GM23338 (cell line): ENCODE measurements at regions not wholly inside any gene's neighbourhood (a gene's known extent, or its start where the extent isn't known, plus 50 kb on each side); places are given as distances from the start of the nearest gene placed in this dataset.

Source experiments
- ATAC-seq: fragments of 200-7000 bp; cut with Tn5 transposase; 3 replicates; pipeline ENCODE4 v1.9.1; 2020
- DNase-seq: peaks from one replicate; pipeline ENCODE4 v3.0.0-alpha.2; 2015; ENCODE audit warnings: low spot score
- H2AFZ ChIP-seq: fragments of 200-600 bp; sonication (generic); 2 replicates; pipeline ENCODE4 v1.8.0; 2016; ENCODE audit warnings: antibody characterized with exemption, mild to moderate bottlenecking, moderate library complexity
- H3F3A ChIP-seq: fragments of 200-600 bp; sonication (generic); replicated peaks from 2 replicates; pipeline ENCODE4 v1.8.0; 2017; ENCODE audit warnings: antibody characterized with exemption, mixed run types, low read depth
- H3K27ac ChIP-seq: fragments of 200-600 bp; sonication (generic); 2 replicates; pipeline ENCODE4 v1.6.1; 2016; ENCODE audit warnings: low read depth
- H3K27me3 ChIP-seq: fragments of 200-600 bp; sonication (generic); 2 replicates; pipeline ENCODE4 v1.8.0; 2016; ENCODE audit warnings: mild to moderate bottlenecking, mixed run types, moderate library complexity; ENCODE audit not compliant: insufficient read depth
- H3K36me3 ChIP-seq: fragments of 200-600 bp; sonication (generic); 2 replicates; pipeline ENCODE4 v1.8.0; 2016; ENCODE audit warnings: mild to moderate bottlenecking; ENCODE audit not compliant: insufficient read depth
- H3K4me1 ChIP-seq: fragments of 200-600 bp; sonication (generic); 2 replicates; pipeline ENCODE4 v1.8.0; 2016; ENCODE audit warnings: mild to moderate bottlenecking, moderate library complexity; ENCODE audit not compliant: insufficient read depth
- H3K4me2 ChIP-seq: fragments of 200-600 bp; sonication (generic); 2 replicates; pipeline ENCODE4 v1.7.1; 2017; ENCODE audit warnings: mixed run types
- H3K4me3 ChIP-seq: fragments of 200-600 bp; sonication (generic); 2 replicates; pipeline ENCODE4 v1.6.1; 2016; ENCODE audit warnings: mixed run types
- H3K79me2 ChIP-seq: fragments of 200-600 bp; sonication (generic); replicated peaks from 2 replicates; pipeline ENCODE4 v1.8.0; 2017; ENCODE audit warnings: mild to moderate bottlenecking; ENCODE audit not compliant: insufficient read depth
- H3K9me2 ChIP-seq: fragments of 200-600 bp; sonication (generic); 2 replicates; pipeline ENCODE4 v1.8.0; 2017; ENCODE audit not compliant: insufficient read depth
- H4K20me1 ChIP-seq: fragments of 200-600 bp; sonication (generic); replicated peaks from 2 replicates; pipeline ENCODE4 v1.8.0; 2017; ENCODE audit warnings: mild to moderate bottlenecking; ENCODE audit not compliant: insufficient read depth
- H3K27ac Mint-ChIP-seq: 2 replicates; pipeline ENCODE4 v1.8.0; 2020; ENCODE audit warnings: inconsistent platforms, mild to moderate bottlenecking, moderate library complexity, mixed read lengths
- H3K27me3 Mint-ChIP-seq: 3 replicates; pipeline ENCODE4 v1.8.0; 2022; ENCODE audit warnings: low read depth, mild to moderate bottlenecking, moderate library complexity, mixed read lengths, inconsistent platforms; ENCODE audit not compliant: insufficient read depth, poor library complexity
- H3K36me3 Mint-ChIP-seq: 3 replicates; pipeline ENCODE4 v1.8.0; 2021; ENCODE audit warnings: low read depth, mild to moderate bottlenecking, inconsistent platforms, moderate library complexity, mixed read lengths
- H3K4me1 Mint-ChIP-seq: 3 replicates; pipeline ENCODE4 v1.8.0; 2020; ENCODE audit warnings: mild to moderate bottlenecking, inconsistent platforms, mixed read lengths
- H3K4me3 Mint-ChIP-seq: 3 replicates; pipeline ENCODE4 v1.8.0; 2021; ENCODE audit warnings: moderate library complexity, mild to moderate bottlenecking, inconsistent platforms, mixed read lengths
- H3K9me3 Mint-ChIP-seq: 3 replicates; pipeline ENCODE4 v1.8.0; 2020; ENCODE audit warnings: moderate library complexity, mild to moderate bottlenecking, inconsistent platforms, mixed read lengths
- CREB1 ChIP-seq: fragments of 250-450 bp; sonication (Bioruptor Pico); IDR thresholded peaks from 2 replicates; pipeline ENCODE4 v1.5.0; 2020; ENCODE audit warnings: low read depth, mild to moderate bottlenecking, moderate library complexity
- EZH2 ChIP-seq: fragments of 200-600 bp; sonication (generic); IDR thresholded peaks from one replicate; pipeline ENCODE4 v1.8.0; 2017; ENCODE audit warnings: antibody characterized with exemption, mild to moderate bottlenecking, low read depth; ENCODE audit not compliant: unreplicated experiment
- EZH2phosphoT487 ChIP-seq: fragments of 200-600 bp; sonication (generic); IDR thresholded peaks from one replicate; pipeline ENCODE4 v1.8.1; 2018; ENCODE audit warnings: antibody characterized with exemption; ENCODE audit not compliant: unreplicated experiment
- JUNB ChIP-seq: IDR thresholded peaks from one replicate; pipeline ENCODE4 v1.6.1; 2016; ENCODE audit warnings: antibody characterized with exemption; ENCODE audit not compliant: unreplicated experiment
- NANOG ChIP-seq: IDR thresholded peaks from 2 replicates; pipeline ENCODE4 v1.6.1; 2016; ENCODE audit warnings: antibody characterized with exemption, borderline replicate concordance
- STAT1 ChIP-seq: IDR thresholded peaks from one replicate; pipeline ENCODE4 v1.6.1; 2016; ENCODE audit warnings: antibody characterized with exemption; ENCODE audit not compliant: unreplicated experiment
- ZNF114 ChIP-seq: fragments of 250-450 bp; sonication (Bioruptor Pico); IDR thresholded peaks from 2 replicates; pipeline ENCODE4 v1.5.0; 2020; ENCODE audit warnings: mild to moderate bottlenecking, moderate library complexity
- ZNF331 ChIP-seq: fragments of 250-450 bp; sonication (Bioruptor Pico); IDR thresholded peaks from 2 replicates; pipeline ENCODE4 v1.5.0; 2020; ENCODE audit warnings: low read depth, mild to moderate bottlenecking, moderate library complexity
- TF ChIP-seq, protein P1 (sequence below): IDR thresholded peaks from 2 replicates; pipeline ENCODE4 v1.6.1; 2016; ENCODE audit warnings: antibody characterized with exemption
- TF ChIP-seq, protein P2 (sequence below), 2 experiments: fragments of 200-600 bp in 1 of 2; sonication (generic) in 1 of 2; conservative IDR thresholded peaks; 2 replicates each; pipeline versions ENCODE4 v1.5.1 to v1.6.1; 2016 to 2017; ENCODE audit warnings: antibody characterized with exemption in 2 of 2, low read depth in 2 of 2, mild to moderate bottlenecking in 2 of 2, moderate library complexity in 1 of 2
- TF ChIP-seq, protein P3 (sequence below): fragments of 250-450 bp; sonication (Bioruptor Pico); IDR thresholded peaks from 2 replicates; pipeline ENCODE4 v1.5.0; 2020; ENCODE audit warnings: mild to moderate bottlenecking, moderate library complexity

DNA sequence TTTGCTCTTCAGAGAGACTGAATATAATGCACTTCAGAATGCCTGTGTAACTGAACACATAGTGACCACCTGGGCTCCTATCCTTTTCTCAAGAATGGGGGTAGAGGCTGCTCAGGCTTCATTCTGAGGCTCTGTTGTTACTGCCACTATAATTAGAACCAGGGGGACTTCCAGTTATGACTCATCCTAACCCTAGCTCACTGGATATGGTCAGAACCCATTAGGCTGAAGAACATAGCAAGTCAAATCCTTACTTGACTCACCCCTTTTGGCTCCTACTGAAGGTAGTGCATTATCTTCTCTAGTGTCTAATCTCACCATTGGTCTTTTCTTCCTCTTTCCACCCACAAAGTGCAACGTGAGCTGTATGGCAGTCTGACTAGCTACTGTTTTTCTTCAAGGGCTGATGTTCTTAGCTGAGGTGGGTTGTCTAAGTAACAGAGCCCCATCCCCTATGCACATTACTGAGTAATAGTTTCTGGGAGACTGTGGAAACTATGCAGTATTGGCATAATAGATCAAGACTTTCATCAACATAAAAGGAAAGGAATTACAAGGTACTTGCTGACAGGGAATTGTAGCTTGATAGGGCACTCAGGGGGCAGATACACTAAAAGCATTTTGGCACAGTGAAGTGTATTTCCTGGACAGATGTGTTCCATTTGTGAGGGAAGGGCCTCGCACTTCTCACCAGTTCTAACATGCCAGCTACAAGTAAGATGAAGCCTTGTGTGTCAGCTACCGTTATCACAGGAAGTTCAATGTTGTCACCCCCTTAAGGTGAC, 431.0 kb upstream of the MEF2C start:
- Histone ChIP-seq H3K36me3 (no peaks in the 10 kb centered on the region), H4K20me1 (no peaks in the 10 kb centered on the region), H3K9me2 (no peaks in the 10 kb centered on the region), H3K4me3 (no peak overlapping the region), H3F3A (no peaks in the 10 kb centered on the region), H3K27ac (no peak overlapping the region), H3K79me2 (no peaks in the 10 kb centered on the region), H3K4me2 (no peak overlapping the region), H2AFZ (no peak overlapping the region), H3K27me3 (no peaks in the 10 kb centered on the region), H3K4me1 (no peaks in the 10 kb centered on the region)
- TF ChIP-seq CREB1 (CRISPR knock-in tag) (no peak), ZNF114 (CRISPR knock-in tag) (no peak), ZNF331 (CRISPR knock-in tag) (no peak), EZH2phosphoT487 (no peak), EZH2 (no peak), STAT1 (no peak), NANOG (no peak), JUNB (no peak)
- TF ChIP-seq, protein P1, sequence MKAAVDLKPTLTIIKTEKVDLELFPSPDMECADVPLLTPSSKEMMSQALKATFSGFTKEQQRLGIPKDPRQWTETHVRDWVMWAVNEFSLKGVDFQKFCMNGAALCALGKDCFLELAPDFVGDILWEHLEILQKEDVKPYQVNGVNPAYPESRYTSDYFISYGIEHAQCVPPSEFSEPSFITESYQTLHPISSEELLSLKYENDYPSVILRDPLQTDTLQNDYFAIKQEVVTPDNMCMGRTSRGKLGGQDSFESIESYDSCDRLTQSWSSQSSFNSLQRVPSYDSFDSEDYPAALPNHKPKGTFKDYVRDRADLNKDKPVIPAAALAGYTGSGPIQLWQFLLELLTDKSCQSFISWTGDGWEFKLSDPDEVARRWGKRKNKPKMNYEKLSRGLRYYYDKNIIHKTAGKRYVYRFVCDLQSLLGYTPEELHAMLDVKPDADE: no peak
- TF ChIP-seq, protein P2, sequence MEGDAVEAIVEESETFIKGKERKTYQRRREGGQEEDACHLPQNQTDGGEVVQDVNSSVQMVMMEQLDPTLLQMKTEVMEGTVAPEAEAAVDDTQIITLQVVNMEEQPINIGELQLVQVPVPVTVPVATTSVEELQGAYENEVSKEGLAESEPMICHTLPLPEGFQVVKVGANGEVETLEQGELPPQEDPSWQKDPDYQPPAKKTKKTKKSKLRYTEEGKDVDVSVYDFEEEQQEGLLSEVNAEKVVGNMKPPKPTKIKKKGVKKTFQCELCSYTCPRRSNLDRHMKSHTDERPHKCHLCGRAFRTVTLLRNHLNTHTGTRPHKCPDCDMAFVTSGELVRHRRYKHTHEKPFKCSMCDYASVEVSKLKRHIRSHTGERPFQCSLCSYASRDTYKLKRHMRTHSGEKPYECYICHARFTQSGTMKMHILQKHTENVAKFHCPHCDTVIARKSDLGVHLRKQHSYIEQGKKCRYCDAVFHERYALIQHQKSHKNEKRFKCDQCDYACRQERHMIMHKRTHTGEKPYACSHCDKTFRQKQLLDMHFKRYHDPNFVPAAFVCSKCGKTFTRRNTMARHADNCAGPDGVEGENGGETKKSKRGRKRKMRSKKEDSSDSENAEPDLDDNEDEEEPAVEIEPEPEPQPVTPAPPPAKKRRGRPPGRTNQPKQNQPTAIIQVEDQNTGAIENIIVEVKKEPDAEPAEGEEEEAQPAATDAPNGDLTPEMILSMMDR (conservative IDR thresholded peaks at IDR 0.05; ENCODE audit: low read depth in 2 of 2): no peak
- TF ChIP-seq, protein P3, sequence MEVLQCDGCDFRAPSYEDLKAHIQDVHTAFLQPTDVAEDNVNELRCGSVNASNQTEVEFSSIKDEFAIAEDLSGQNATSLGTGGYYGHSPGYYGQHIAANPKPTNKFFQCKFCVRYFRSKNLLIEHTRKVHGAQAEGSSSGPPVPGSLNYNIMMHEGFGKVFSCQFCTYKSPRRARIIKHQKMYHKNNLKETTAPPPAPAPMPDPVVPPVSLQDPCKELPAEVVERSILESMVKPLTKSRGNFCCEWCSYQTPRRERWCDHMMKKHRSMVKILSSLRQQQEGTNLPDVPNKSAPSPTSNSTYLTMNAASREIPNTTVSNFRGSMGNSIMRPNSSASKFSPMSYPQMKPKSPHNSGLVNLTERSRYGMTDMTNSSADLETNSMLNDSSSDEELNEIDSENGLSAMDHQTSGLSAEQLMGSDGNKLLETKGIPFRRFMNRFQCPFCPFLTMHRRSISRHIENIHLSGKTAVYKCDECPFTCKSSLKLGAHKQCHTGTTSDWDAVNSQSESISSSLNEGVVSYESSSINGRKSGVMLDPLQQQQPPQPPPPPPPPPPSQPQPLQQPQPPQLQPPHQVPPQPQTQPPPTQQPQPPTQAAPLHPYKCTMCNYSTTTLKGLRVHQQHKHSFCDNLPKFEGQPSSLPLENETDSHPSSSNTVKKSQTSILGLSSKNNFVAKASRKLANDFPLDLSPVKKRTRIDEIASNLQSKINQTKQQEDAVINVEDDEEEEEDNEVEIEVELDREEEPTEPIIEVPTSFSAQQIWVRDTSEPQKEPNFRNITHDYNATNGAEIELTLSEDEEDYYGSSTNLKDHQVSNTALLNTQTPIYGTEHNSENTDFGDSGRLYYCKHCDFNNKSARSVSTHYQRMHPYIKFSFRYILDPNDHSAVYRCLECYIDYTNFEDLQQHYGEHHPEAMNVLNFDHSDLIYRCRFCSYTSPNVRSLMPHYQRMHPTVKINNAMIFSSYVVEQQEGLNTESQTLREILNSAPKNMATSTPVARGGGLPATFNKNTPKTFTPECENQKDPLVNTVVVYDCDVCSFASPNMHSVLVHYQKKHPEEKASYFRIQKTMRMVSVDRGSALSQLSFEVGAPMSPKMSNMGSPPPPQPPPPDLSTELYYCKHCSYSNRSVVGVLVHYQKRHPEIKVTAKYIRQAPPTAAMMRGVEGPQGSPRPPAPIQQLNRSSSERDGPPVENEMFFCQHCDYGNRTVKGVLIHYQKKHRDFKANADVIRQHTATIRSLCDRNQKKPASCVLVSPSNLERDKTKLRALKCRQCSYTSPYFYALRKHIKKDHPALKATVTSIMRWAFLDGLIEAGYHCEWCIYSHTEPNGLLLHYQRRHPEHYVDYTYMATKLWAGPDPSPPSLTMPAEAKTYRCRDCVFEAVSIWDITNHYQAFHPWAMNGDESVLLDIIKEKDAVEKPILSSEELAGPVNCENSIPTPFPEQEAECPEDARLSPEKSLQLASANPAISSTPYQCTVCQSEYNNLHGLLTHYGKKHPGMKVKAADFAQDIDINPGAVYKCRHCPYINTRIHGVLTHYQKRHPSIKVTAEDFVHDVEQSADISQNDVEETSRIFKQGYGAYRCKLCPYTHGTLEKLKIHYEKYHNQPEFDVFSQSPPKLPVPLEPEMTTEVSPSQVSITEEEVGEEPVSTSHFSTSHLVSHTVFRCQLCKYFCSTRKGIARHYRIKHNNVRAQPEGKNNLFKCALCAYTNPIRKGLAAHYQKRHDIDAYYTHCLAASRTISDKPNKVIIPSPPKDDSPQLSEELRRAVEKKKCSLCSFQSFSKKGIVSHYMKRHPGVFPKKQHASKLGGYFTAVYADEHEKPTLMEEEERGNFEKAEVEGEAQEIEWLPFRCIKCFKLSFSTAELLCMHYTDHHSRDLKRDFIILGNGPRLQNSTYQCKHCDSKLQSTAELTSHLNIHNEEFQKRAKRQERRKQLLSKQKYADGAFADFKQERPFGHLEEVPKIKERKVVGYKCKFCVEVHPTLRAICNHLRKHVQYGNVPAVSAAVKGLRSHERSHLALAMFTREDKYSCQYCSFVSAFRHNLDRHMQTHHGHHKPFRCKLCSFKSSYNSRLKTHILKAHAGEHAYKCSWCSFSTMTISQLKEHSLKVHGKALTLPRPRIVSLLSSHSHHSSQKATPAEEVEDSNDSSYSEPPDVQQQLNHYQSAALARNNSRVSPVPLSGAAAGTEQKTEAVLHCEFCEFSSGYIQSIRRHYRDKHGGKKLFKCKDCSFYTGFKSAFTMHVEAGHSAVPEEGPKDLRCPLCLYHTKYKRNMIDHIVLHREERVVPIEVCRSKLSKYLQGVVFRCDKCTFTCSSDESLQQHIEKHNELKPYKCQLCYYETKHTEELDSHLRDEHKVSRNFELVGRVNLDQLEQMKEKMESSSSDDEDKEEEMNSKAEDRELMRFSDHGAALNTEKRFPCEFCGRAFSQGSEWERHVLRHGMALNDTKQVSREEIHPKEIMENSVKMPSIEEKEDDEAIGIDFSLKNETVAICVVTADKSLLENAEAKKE (CRISPR knock-in tag): no peak
- no peak for DNase-seq
- Mint-ChIP-seq H3K4me3 (no peak overlapping the region), H3K9me3 (no peaks in the 10 kb centered on the region), H3K4me1 (no peaks in the 10 kb centered on the region), H3K27ac (no peak overlapping the region), H3K36me3 (no peaks in the 10 kb centered on the region), H3K27me3 (no peaks in the 10 kb centered on the region)
- no peak for ATAC-seq
